HCT116 (cell line): ENCODE measurements at regions not wholly inside any gene's neighbourhood (a gene's known extent, or its start where the extent isn't known, plus 50 kb on each side); places are given as distances from the start of the nearest gene placed in this dataset.

Experiments used
- ATAC-seq: fragments of 200-7000 bp; cut with Tn5 transposase; 2 replicates; pipeline ENCODE4 v1.9.1; 2020; ENCODE audit warnings: mild to moderate bottlenecking, moderate library complexity
- BruUV-seq: library from RNA; stranded (reverse); fragments of 400-500 nt; replicated peaks from 2 replicates; lab custom pipeline; 2021; lab: Mats Ljungman, UMichigan
- CTCF ChIA-PET: fragments of 300-600 bp; sonication (Branson Sonifier 250); formaldehyde crosslinking; loops from one replicate; lab custom pipeline; 2021; ENCODE audit warnings: antibody characterized with exemption; lab: Charles Lee
- POLR2A ChIA-PET: fragments of 300-600, 350-600 bp; sonication (Branson Sonifier 250); formaldehyde crosslinking; loops from one replicate; lab custom pipeline; 2021; ENCODE audit warnings: antibody characterized with exemption; lab: Charles Lee
- RAD21 ChIA-PET, 2 experiments: fragments of 300-600 bp; sonication (Branson Sonifier 250); formaldehyde crosslinking; loops; one replicate each; lab custom pipeline; 2023; ENCODE audit warnings: low total read pairs in 2 of 2; ENCODE audit not compliant: uncharacterized antibody in 2 of 2, unreplicated experiment in 2 of 2, low non-redundant PET in 1 of 2; lab: Charles Lee
- DNase-seq: peaks from one replicate; pipeline ENCODE4 v3.0.0-alpha.2; 2010; ENCODE audit warnings: low read depth, low spot score
- H2AFZ ChIP-seq: fragments of 200-600 bp; shearing (Covaris generic), sonication (generic); 2 replicates; pipeline ENCODE4 v1.6.1; 2017; ENCODE audit warnings: low read depth, mixed run types, mixed read lengths, antibody characterized with exemption, low read length; ENCODE audit not compliant: poor library complexity, severe bottlenecking
- H3K27ac ChIP-seq: 2 replicates; pipeline ENCODE4 v1.5.1; 2012; ENCODE audit warnings: low read depth, low read length
- H3K27me3 ChIP-seq: fragments of 200-600 bp; sonication (generic); 2 replicates; pipeline ENCODE4 v1.6.1; 2016; ENCODE audit warnings: mixed run types, low read length, mixed read lengths; ENCODE audit not compliant: insufficient read depth
- H3K36me3 ChIP-seq, 2 experiments: fragments of 200-500 bp in 1 of 2; fragments of 200-600 bp in 1 of 2; sonication (Bioruptor generic) in 1 of 2; sonication (generic) in 1 of 2; 2 replicates each; pipeline versions ENCODE4 v1.5.1 to v1.6.1; 2014 to 2016; ENCODE audit warnings: low read length in 2 of 2, inconsistent platforms in 1 of 2, mixed read lengths in 1 of 2, mixed run types in 1 of 2; ENCODE audit not compliant: insufficient read depth in 2 of 2, control insufficient read depth in 1 of 2
- H3K4me1 ChIP-seq, 2 experiments: fragments of 200-600 bp in 1 of 2; sonication (generic) in 1 of 2; 2 replicates each; pipeline versions ENCODE4 v1.5.1 to v1.6.1; 2012 to 2017; ENCODE audit warnings: low read length in 2 of 2, inconsistent platforms in 1 of 2, mild to moderate bottlenecking in 1 of 2, mixed read lengths in 1 of 2, mixed run types in 1 of 2, moderate library complexity in 1 of 2; ENCODE audit not compliant: insufficient read depth in 2 of 2, control insufficient read depth in 1 of 2
- H3K4me2 ChIP-seq: fragments of 200-600 bp; sonication (generic); 2 replicates; pipeline ENCODE4 v1.6.1; 2017; ENCODE audit warnings: mixed run types, low read length, mixed read lengths
- H3K4me3 ChIP-seq, 2 experiments: fragments of 200-600 bp in 1 of 2; sonication (generic) in 1 of 2; replicated peaks in 1 of 2; 2 replicates each; pipeline ENCODE4 v1.5.1; 2011 to 2016; ENCODE audit warnings: low read length in 2 of 2, control low read depth in 1 of 2, low read depth in 1 of 2, mild to moderate bottlenecking in 1 of 2, mixed read lengths in 1 of 2, mixed run types in 1 of 2
- H3K79me2 ChIP-seq: fragments of 200-600 bp; sonication (generic); 2 replicates; pipeline ENCODE4 v1.6.1; 2017; ENCODE audit warnings: mild to moderate bottlenecking, mixed run types, low read length, moderate library complexity, mixed read lengths; ENCODE audit not compliant: insufficient read depth
- H3K9ac ChIP-seq: fragments of 200-600 bp; sonication (generic); 2 replicates; pipeline ENCODE4 v1.6.1; 2016; ENCODE audit warnings: low read length, mixed read lengths
- H3K9me2 ChIP-seq: fragments of 200-600 bp; sonication (generic), shearing (Covaris generic); 2 replicates; pipeline ENCODE4 v1.6.1; 2017; ENCODE audit warnings: mixed run types, mild to moderate bottlenecking, moderate library complexity; ENCODE audit not compliant: insufficient read depth
- H3K9me3 ChIP-seq, 2 experiments: fragments of 200-500 bp in 1 of 2; fragments of 200-600 bp in 1 of 2; sonication (Bioruptor generic) in 1 of 2; sonication (generic) in 1 of 2; 2 replicates each; pipeline ENCODE4 v1.6.1; 2014 to 2017; ENCODE audit warnings: low read length in 2 of 2, mixed read lengths in 2 of 2, inconsistent platforms in 1 of 2, low read depth in 1 of 2, mild to moderate bottlenecking in 1 of 2, mixed run types in 1 of 2, moderate library complexity in 1 of 2; ENCODE audit not compliant: control insufficient read depth in 1 of 2, insufficient read depth in 1 of 2
- H4K20me1 ChIP-seq: fragments of 200-600 bp; sonication (generic), shearing (Covaris generic); 2 replicates; pipeline ENCODE4 v1.6.1; 2017; ENCODE audit warnings: mixed run types, mild to moderate bottlenecking, moderate library complexity; ENCODE audit not compliant: insufficient read depth
- CBX3 ChIP-seq: IDR thresholded peaks from 2 replicates; pipeline ENCODE4 v1.6.1; 2012; ENCODE audit warnings: low read depth
- CEBPB ChIP-seq: IDR thresholded peaks from 2 replicates; pipeline ENCODE4 v1.6.1; 2012; ENCODE audit warnings: low read depth
- FOSL1 ChIP-seq: IDR thresholded peaks from 2 replicates; pipeline ENCODE4 v1.6.1; 2012; ENCODE audit warnings: low read depth
- POLR2AphosphoS5 ChIP-seq: IDR thresholded peaks from 2 replicates; pipeline ENCODE4 v1.6.1; 2011; ENCODE audit warnings: mild to moderate bottlenecking, low read depth, low read length, moderate library complexity
- TCF7L2 ChIP-seq: IDR thresholded peaks from 2 replicates; pipeline ENCODE4 v1.7.0; 2011; ENCODE audit warnings: borderline replicate concordance, inconsistent platforms; ENCODE audit not compliant: insufficient read depth, insufficient read length; ENCODE audit errors: extremely low read depth
- ZNF274 ChIP-seq: fragments of 200-500 bp; sonication (Bioruptor generic); IDR thresholded peaks from 2 replicates; pipeline ENCODE4 v1.6.1; 2014; ENCODE audit warnings: mild to moderate bottlenecking, low read depth, low read length, inconsistent platforms
- intact Hi-C: fragments of 100-400 bp; cut with micrococcal nuclease; formaldehyde crosslinking; loops from 2 replicates; pipeline ENCODE4 v1.10.0; 2022
- TF ChIP-seq, protein P1 (sequence below): IDR thresholded peaks from 2 replicates; pipeline ENCODE4 v1.6.1; 2012
- TF ChIP-seq, protein P2 (sequence below): IDR thresholded peaks from 2 replicates; pipeline ENCODE4 v1.6.1; 2012; ENCODE audit warnings: low read depth
- TF ChIP-seq, protein P3 (sequence below), 3 experiments: fragments of 200-600 bp in 1 of 3; sonication (generic) in 1 of 3; IDR thresholded peaks in 2 of 3; conservative IDR thresholded peaks in 1 of 3; 2 replicates each; pipeline ENCODE4 v1.5.1; 2012 to 2017; ENCODE audit warnings: low read depth in 2 of 3, low read length in 2 of 3, antibody characterized with exemption in 1 of 3, borderline replicate concordance in 1 of 3, control low read depth in 1 of 3, mild to moderate bottlenecking in 1 of 3, mixed read lengths in 1 of 3, mixed run types in 1 of 3, moderate library complexity in 1 of 3; ENCODE audit not compliant: insufficient read depth in 1 of 3

DNA sequence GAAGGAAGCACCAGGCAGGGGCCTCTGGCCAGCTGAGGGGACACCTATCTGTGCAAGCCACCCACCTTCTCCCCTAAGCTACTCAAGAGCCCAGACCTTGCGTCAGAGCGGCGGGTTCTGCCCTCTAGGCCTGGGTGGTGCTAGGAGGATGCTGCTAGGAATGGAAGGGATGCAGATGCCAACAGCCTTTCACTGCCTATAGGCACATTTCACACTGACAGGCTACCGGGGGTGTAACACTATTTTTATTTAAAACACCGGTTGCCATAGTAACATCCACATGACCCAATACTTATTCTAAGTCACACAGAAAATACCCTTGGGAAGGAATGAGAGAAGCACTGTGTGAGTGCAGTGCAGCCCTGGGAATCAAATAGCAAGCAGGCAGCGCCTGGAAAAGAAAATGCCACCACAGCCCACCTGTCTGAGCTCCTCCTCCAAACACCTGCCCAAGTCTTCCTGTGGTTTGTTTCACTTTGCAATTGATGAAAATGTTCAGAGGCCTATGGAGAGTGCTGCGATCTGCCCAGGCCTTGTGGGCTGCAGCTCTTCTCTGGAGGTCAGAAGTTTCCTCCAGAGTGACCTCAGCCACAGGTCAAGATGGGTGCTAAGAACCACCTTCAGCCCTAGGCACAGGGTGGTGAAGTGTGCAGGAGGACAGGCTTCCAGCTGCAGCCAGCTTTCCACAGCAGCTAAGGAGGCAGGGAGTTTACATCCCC lies 113.5 kb upstream of the TOPAZ1 start:
- no peak overlapping the region for H3K9ac ChIP-seq
- no peaks in the 10 kb centered on the region for H3K9me3 ChIP-seq
- RAD21 ChIA-PET = no interaction called here
- no peak for DNase-seq
- no peaks in the 10 kb centered on the region for H3K36me3 ChIP-seq
- H3K4me1 ChIP-seq = no peaks in the 10 kb centered on the region
- H3K27ac ChIP-seq = no peak overlapping the region
- no peak overlapping the region for H3K4me2 ChIP-seq
- peaks cover 43% of the 10 kb centered on the region for H3K27me3 ChIP-seq
- no peaks in the 10 kb centered on the region for H4K20me1 ChIP-seq
- no peak overlapping the region for H3K4me3 ChIP-seq
- H2AFZ ChIP-seq = no peak overlapping the region
- BruUV-seq = no TSS peak
- TF ChIP-seq TCF7L2 (no peak), FOSL1 (no peak), ZNF274 (no peak), POLR2AphosphoS5 (no peak), CBX3 (no peak), CEBPB (no peak)
- TF ChIP-seq, protein P1, sequence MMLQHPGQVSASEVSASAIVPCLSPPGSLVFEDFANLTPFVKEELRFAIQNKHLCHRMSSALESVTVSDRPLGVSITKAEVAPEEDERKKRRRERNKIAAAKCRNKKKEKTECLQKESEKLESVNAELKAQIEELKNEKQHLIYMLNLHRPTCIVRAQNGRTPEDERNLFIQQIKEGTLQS = no peak
- TF ChIP-seq, protein P2, sequence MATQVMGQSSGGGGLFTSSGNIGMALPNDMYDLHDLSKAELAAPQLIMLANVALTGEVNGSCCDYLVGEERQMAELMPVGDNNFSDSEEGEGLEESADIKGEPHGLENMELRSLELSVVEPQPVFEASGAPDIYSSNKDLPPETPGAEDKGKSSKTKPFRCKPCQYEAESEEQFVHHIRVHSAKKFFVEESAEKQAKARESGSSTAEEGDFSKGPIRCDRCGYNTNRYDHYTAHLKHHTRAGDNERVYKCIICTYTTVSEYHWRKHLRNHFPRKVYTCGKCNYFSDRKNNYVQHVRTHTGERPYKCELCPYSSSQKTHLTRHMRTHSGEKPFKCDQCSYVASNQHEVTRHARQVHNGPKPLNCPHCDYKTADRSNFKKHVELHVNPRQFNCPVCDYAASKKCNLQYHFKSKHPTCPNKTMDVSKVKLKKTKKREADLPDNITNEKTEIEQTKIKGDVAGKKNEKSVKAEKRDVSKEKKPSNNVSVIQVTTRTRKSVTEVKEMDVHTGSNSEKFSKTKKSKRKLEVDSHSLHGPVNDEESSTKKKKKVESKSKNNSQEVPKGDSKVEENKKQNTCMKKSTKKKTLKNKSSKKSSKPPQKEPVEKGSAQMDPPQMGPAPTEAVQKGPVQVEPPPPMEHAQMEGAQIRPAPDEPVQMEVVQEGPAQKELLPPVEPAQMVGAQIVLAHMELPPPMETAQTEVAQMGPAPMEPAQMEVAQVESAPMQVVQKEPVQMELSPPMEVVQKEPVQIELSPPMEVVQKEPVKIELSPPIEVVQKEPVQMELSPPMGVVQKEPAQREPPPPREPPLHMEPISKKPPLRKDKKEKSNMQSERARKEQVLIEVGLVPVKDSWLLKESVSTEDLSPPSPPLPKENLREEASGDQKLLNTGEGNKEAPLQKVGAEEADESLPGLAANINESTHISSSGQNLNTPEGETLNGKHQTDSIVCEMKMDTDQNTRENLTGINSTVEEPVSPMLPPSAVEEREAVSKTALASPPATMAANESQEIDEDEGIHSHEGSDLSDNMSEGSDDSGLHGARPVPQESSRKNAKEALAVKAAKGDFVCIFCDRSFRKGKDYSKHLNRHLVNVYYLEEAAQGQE = no peak
- TF ChIP-seq, protein P3, sequence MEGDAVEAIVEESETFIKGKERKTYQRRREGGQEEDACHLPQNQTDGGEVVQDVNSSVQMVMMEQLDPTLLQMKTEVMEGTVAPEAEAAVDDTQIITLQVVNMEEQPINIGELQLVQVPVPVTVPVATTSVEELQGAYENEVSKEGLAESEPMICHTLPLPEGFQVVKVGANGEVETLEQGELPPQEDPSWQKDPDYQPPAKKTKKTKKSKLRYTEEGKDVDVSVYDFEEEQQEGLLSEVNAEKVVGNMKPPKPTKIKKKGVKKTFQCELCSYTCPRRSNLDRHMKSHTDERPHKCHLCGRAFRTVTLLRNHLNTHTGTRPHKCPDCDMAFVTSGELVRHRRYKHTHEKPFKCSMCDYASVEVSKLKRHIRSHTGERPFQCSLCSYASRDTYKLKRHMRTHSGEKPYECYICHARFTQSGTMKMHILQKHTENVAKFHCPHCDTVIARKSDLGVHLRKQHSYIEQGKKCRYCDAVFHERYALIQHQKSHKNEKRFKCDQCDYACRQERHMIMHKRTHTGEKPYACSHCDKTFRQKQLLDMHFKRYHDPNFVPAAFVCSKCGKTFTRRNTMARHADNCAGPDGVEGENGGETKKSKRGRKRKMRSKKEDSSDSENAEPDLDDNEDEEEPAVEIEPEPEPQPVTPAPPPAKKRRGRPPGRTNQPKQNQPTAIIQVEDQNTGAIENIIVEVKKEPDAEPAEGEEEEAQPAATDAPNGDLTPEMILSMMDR (IDR thresholded peaks at IDR 0.05 in 2 of 3, conservative IDR thresholded peaks at IDR 0.05 in 1 of 3; ENCODE audit: borderline replicate concordance in 1 of 3, insufficient read depth in 1 of 3, low read depth in 2 of 3, low read length in 2 of 3) = no peak
- TF ChIP-seq, all 23 proteins: peak for 0
- H3K9me2 ChIP-seq = no peaks in the 10 kb centered on the region
- intact Hi-C loops = no loop called here
- ChIA-PET POLR2A (no interaction called here), CTCF (no interaction called here)
- ATAC-seq = no peak
- no peaks in the 10 kb centered on the region for H3K79me2 ChIP-seq
